22Rv1 (cell line): ENCODE measurements at regions not wholly inside any gene's neighbourhood (a gene's known extent, or its start where the extent isn't known, plus 50 kb on each side); places are given as distances from the start of the nearest gene placed in this dataset.

Experiments
- H3K27ac ChIP-seq: fragments of 450-650 bp; 2 replicates; pipeline ENCODE4 v1.5.1; 2017
- ZFX ChIP-seq: fragments of 450-650 bp; IDR thresholded peaks from 2 replicates; pipeline ENCODE4 v1.6.1; 2017; ENCODE audit warnings: antibody characterized with exemption, borderline replicate concordance
- TF ChIP-seq, protein P1 (sequence below): fragments of 450-650 bp; IDR thresholded peaks from 2 replicates; pipeline ENCODE4 v1.5.1; 2017; ENCODE audit warnings: mild to moderate bottlenecking

DNA sequence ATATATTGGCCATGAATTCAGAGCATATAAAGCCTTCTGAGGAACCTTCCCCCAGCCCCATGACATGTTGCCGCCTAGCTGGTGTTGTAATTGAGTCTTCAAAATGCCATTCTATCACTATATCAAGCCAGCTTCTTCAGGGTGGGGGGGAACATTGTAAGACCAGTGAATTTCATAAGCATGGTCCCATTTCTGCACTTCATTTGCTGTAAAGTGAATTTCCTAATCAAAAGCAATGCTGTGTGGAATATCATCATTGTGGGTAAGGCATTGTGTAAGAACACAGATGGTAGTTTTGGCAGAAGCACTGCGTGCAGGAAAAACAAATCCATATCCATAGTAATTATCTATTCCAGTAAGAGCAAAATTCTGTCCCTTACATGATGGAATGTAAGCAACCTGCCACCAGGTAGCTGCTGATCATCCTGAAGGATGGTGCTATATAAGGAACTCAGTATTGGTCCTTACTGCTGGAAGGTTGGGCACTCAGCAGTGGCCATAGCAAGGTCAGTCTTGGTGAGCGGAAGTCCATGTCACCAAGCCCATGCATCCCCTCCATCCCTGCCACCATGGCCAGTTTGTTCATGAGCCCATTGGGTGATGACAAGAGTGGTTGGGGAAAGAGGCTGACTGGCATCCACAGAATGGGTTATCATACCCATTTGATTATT, 159.4 kb downstream of the COPS8 start:
- TF ChIP-seq, protein P1, sequence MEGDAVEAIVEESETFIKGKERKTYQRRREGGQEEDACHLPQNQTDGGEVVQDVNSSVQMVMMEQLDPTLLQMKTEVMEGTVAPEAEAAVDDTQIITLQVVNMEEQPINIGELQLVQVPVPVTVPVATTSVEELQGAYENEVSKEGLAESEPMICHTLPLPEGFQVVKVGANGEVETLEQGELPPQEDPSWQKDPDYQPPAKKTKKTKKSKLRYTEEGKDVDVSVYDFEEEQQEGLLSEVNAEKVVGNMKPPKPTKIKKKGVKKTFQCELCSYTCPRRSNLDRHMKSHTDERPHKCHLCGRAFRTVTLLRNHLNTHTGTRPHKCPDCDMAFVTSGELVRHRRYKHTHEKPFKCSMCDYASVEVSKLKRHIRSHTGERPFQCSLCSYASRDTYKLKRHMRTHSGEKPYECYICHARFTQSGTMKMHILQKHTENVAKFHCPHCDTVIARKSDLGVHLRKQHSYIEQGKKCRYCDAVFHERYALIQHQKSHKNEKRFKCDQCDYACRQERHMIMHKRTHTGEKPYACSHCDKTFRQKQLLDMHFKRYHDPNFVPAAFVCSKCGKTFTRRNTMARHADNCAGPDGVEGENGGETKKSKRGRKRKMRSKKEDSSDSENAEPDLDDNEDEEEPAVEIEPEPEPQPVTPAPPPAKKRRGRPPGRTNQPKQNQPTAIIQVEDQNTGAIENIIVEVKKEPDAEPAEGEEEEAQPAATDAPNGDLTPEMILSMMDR: no peak
- no peak for TF ChIP-seq ZFX
- H3K27ac ChIP-seq: no peak overlapping the region

GRCh38 chr2:237250599-237250998, 163.4 kb downstream of the COL6A3 start:
- H3K27ac ChIP-seq: no peak overlapping the region
- no peak for TF ChIP-seq ZFX
- TF ChIP-seq, protein P1: no peak

DNA sequence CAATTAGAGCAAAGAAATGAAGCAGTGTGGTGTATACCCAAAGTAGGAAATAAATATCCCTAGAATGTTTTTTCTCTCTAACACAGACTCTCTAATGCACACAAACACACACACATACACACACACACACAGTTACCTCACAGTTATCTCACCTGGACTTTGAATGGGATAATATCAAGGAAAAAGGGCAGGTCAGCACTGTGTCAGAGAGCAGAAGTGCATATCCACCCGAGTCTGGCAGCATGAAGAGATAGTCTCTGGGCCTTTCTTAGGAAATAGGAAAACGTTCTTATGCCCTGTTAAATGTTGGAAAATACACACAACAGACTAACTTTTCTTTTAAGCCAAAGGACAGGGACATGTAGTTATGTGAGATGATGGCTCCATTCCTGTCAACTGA, 162.0 kb downstream of the COL6A3 start:
- no peak overlapping the region for H3K27ac ChIP-seq
- no peak for TF ChIP-seq ZFX
- TF ChIP-seq, protein P1: no peak

DNA sequence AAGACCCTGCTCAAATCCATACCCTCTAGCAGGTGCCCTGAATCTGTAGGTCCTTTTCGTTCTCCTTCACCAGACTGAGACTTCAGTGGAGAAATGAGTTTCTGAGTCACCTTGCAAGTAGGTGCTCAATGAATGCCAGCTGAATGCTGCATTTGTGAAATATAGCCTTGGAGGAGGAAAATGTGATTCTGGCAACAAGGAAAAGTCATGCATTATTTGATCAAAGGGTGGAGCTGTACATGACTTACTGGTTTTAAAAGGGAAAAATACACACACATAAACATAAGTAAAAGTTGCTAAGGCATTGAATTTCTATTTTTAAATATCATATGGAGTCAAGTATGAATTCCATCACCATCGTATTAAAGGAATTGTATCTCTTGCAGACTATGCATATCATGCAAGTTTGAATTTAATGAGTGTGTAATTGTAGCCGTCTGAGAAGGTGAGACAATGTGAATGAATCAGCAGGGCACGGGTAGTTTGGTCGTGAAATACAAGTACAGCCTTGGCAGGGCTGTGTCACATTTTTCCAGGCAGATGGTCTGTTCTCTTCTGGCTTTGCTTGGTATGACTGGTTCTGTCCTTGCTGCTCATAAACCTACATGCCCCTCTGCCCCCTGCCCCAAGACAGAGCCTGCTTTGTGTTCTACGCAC, 160.8 kb downstream of the COL6A3 start:
- H3K27ac ChIP-seq: no peak overlapping the region
- TF ChIP-seq, protein P1: no peak
- TF ChIP-seq ZFX: no peak

DNA sequence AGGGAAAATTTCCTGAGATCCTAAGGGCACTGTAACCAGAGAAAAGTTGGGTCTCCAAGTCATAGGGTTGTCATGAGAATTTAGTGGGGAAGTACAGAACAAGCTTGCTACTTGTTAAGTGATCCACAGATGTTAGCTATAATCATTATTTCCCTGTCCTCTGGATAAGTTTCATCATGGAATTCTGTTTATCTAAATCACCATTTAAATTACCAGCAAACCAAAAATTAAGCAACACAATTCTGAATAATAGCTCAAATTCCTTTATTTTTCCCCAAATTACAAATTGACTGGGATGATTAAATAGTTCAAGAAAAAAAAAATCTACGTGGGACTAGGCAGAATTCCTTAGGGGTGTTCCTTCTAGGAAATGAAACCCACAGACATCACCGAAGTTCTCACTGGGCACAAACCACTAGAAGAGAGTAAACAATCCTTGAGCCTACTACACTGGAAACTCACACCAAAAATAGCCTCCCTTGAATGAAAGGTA, 159.5 kb downstream of the COL6A3 start:
- TF ChIP-seq, protein P1: no peak
- no peak for TF ChIP-seq ZFX

GRCh38 chr2:237254911-237255578, 158.9 kb downstream of the COL6A3 start:
- TF ChIP-seq, protein P1: no peak
- no peak for TF ChIP-seq ZFX
- H3K27ac ChIP-seq: no peak overlapping the region

More for the DNA sequence above, 159.5 kb downstream of the COL6A3 start:
- no peak overlapping the region for H3K27ac ChIP-seq

GRCh38 chr2:237256887-237257286, 157.1 kb downstream of the COL6A3 start:
- no peak for TF ChIP-seq ZFX
- H3K27ac ChIP-seq: no peak overlapping the region
